Activated naive CD8-positive, alpha-beta T cell treated with anti-CD3 and anti-CD28 coated beads for 36 hours (primary cell): ENCODE measurements at regions not wholly inside any gene's neighbourhood (a gene's known extent, or its start where the extent isn't known, plus 50 kb on each side); places are given as distances from the start of the nearest gene placed in this dataset.
"Not testable (repeated sequence)": the region's sequence is repeated elsewhere in the genome, so short reads cannot be mapped to it uniquely, and the experiment has no call there.

Experiments
- DNase-seq: peaks from one replicate; pipeline ENCODE4 v3.0.0; 2021
- H3K27ac Mint-ChIP-seq: one replicate; pipeline ENCODE4 v1.8.0; 2022; ENCODE audit warnings: mild to moderate bottlenecking, moderate library complexity, mixed read lengths
- H3K27me3 Mint-ChIP-seq: one replicate; pipeline ENCODE4 v1.8.0; 2022; ENCODE audit warnings: mild to moderate bottlenecking, mixed read lengths
- H3K36me3 Mint-ChIP-seq: one replicate; pipeline ENCODE4 v1.8.0; 2021; ENCODE audit warnings: mild to moderate bottlenecking, mixed read lengths
- H3K4me1 Mint-ChIP-seq: one replicate; pipeline ENCODE4 v1.8.0; 2021; ENCODE audit warnings: mixed read lengths
- H3K4me3 Mint-ChIP-seq: one replicate; pipeline ENCODE4 v1.8.0; 2022; ENCODE audit warnings: mild to moderate bottlenecking, moderate library complexity, mixed read lengths
- H3K9me3 Mint-ChIP-seq: one replicate; pipeline ENCODE4 v1.8.0; 2022; ENCODE audit warnings: mixed read lengths

DNA sequence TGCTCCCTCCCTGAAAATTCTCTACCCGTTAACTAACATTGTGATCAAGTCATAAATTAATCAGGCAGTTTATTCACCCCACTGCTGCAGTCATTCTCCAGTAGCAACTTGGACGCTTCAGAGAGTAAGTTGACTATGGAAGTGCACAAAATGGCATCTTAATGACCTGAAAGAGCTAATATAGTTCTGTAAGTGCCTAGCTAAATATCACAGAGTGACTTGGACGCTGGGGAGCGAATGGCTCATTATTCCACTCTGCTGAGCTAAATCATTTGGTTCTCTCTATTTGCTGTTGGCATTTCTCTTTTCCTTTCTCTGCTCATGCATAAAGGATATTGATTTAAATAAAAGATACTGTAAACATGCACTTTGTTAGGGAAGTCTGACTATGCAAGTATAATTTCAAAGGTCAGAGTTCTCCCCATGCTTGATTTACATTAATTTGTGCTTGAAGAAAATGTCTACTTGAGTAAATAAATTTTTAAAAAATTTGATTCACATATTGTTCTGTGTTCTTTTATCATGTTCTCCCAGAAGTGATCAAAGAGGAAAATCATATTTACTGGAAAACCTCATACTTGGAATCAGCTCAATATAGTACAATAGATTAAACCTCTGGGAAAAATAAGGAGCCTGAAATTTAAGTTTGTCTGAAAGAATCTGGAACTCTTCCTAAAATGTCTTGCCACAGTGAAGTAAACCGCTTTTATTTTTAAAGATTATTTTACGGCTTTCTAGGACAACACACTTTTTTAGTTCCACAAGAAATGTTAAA is 169.5 kb upstream of the HAPLN1 start:
- H3K27ac Mint-ChIP-seq = no peak overlapping the region
- no peaks in the 10 kb centered on the region for H3K9me3 Mint-ChIP-seq
- no peak for DNase-seq
- H3K36me3 Mint-ChIP-seq = no peaks in the 10 kb centered on the region
- no peak overlapping the region for H3K4me3 Mint-ChIP-seq
- H3K4me1 Mint-ChIP-seq = no peaks in the 10 kb centered on the region
- peaks cover 3% of the 10 kb centered on the region for H3K27me3 Mint-ChIP-seq

DNA sequence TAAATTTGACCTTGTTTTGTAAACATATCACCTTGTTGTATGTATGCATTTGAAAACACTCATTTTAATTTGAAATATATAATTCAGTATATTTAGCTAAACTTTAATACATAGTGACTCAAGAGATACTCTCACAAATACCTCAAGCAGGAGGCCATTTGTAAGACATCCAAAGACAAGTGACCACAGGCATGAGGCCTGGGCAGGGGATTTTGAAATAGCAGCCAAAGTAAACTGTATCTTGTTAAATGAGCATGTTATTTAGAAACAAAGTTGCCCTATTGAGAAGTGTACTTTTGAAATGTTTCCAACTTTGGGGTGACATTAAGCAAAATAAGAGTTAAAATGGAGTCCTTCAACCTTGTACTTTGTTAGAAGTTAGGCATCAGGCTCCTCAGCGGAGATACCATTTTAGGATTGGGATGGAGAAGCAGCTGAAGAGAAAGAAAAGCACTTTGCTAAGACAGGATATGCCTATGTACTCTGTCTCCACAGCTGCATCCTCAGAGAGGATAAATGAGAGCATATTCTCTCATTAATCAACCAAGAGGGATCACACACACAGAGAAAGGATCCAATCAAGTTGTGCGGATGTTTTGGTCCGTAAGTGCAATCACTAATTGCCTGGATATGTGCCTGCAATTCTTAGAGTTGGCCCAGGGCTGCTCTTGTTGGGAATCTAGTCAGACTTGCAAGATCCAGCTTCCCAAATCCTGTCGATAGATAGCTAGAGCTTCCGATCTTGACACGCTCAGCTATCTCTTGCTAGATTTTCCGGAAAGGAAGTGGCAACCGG is 157.5 kb upstream of the HAPLN1 start:
- H3K9me3 Mint-ChIP-seq = no peaks in the 10 kb centered on the region
- H3K27ac Mint-ChIP-seq = no peak overlapping the region
- DNase-seq = no peak
- H3K4me1 Mint-ChIP-seq = no peaks in the 10 kb centered on the region
- H3K36me3 Mint-ChIP-seq = no peaks in the 10 kb centered on the region
- H3K27me3 Mint-ChIP-seq = no peaks in the 10 kb centered on the region
- H3K4me3 Mint-ChIP-seq = no peak overlapping the region

DNA sequence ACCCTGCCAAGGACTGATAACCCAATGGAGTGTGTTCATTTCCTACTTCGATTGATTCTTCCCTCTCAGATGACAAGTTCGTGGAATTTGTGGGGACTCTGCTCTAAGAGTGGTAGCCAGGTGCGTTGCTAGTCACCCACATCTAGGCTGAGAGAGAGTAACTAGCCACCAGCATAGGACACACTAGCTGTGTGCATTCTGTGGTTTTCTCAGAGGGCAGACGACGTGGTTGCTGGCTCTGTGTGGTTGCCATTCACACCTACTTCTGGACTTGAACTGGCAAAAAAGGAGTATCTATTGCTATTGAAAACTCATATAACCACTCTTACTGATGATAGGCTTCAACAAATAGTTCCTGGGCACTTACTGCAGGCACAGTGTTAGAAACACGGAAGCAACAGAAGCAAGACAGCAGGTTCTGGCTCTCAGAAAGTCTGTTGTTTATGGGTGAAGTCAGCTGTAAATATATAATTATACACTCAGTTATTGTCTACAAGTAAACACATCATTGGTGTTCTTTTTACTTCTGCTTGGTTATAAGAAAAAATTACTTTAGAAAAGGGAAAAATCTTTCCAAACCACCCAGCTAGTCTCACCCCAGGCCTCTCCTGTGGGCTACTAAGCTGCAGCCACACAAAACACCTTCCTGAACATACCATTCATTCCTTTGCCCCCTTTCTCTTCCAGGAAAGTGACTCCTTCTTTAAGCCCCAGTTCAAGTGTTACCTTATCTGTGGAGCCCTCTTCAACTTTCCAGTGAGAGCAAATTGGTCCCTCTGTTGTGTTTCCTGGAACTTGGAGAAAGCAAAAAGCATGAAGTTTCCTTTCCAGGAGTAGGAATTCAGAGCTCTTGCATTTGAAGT is 151.1 kb upstream of the HAPLN1 start:
- Mint-ChIP-seq H3K4me3 (no peak overlapping the region), H3K9me3 (no peaks in the 10 kb centered on the region), H3K4me1 (no peaks in the 10 kb centered on the region), H3K27me3 (peaks cover 4% of the 10 kb centered on the region), H3K36me3 (no peaks in the 10 kb centered on the region), H3K27ac (no peak overlapping the region)
- no peak for DNase-seq

DNA sequence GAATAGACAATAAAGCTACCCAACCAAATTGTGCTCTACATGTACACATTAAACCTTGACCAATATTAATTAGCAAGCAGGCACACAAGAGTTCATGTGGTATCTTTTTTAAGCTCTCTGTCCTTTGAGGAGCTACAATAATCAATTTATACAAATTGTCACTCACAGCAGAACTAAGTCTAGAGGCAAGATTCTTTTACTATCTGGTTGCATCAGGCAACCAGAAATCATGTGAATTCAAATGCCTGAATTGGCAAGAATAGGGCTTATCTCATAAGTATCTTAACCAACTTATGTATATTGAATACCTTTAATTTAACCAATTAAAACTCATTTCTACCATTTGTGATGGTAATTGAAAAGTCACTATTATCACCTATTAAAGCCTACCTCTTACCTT is 145.5 kb upstream of the HAPLN1 start:
- Mint-ChIP-seq H3K4me3 (no peak overlapping the region), H3K4me1 (no peaks in the 10 kb centered on the region), H3K36me3 (no peaks in the 10 kb centered on the region), H3K27me3 (peaks cover 4% of the 10 kb centered on the region), H3K9me3 (no peaks in the 10 kb centered on the region), H3K27ac (no peak overlapping the region)
- DNase-seq = no peak

DNA sequence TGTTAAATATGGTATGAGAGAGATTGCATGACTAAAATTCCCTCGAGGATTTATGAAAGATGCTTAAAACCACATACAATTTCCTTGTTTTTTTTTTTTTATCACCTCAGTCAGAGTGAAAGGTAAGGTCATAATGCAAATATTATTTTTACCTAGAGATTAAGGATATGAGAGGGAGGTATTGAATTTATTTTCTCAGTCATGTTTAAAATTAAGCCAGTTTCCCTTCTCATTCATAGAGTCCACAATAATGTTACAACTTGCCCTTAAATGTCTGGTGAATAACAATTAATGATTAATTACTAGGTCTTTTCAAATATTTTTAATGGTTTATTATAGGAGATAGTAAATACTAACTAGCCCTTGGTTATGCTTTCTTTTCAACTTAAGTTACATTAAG is 144.9 kb upstream of the HAPLN1 start:
- H3K27me3 Mint-ChIP-seq = peaks cover 4% of the 10 kb centered on the region
- H3K4me3 Mint-ChIP-seq = no peak overlapping the region

DNA sequence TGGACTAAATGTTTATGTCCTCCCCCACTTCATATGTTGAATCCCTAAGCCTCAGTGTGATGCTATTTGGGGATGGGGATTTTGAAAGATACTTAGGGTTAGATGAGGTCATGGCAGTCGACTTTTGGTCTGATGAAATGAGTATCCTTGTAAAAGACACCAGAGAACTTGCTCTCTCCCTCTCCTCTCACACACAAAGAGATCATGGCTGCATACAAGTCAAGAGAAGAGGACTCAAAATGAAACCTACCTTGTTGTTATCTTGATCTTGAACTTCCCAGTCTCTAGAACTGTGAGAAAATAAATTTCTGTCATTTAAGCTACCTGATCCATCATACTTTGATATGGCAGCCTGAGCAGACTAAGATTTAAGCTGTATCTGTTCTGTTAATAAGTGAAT is 144.0 kb upstream of the HAPLN1 start:
- H3K27me3 Mint-ChIP-seq = peaks cover 4% of the 10 kb centered on the region
- H3K36me3 Mint-ChIP-seq = no peaks in the 10 kb centered on the region
- H3K4me1 Mint-ChIP-seq = no peaks in the 10 kb centered on the region
- DNase-seq = no peak
- H3K9me3 Mint-ChIP-seq = no peaks in the 10 kb centered on the region
- no peak overlapping the region for H3K4me3 Mint-ChIP-seq
- no peak overlapping the region for H3K27ac Mint-ChIP-seq

More for the DNA sequence above, 144.9 kb upstream of the HAPLN1 start:
- DNase-seq = no peak
- Mint-ChIP-seq H3K9me3 (no peaks in the 10 kb centered on the region), H3K4me1 (no peaks in the 10 kb centered on the region), H3K27ac (no peak overlapping the region), H3K36me3 (no peaks in the 10 kb centered on the region)

DNA sequence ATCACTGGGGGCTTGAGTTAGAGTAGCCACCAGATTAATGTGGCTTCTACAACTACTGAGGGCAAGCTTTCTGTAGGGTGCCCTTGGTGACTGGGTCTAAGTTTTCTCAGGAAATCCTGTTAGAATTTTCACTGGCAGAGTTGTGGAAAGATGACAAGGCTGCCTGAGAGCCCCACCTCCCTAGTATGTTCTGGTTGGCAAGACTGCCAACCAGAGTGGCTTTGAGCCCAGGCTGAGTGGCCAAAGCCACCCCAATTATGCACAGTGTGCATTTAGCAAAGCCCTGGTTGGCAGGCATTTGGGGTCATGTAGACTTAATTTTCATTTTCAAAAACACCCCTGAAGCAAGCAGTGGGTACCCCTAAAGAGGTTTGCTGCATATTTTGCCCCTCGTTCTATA is 136.7 kb upstream of the HAPLN1 start:
- no peak overlapping the region for H3K4me3 Mint-ChIP-seq

DNA sequence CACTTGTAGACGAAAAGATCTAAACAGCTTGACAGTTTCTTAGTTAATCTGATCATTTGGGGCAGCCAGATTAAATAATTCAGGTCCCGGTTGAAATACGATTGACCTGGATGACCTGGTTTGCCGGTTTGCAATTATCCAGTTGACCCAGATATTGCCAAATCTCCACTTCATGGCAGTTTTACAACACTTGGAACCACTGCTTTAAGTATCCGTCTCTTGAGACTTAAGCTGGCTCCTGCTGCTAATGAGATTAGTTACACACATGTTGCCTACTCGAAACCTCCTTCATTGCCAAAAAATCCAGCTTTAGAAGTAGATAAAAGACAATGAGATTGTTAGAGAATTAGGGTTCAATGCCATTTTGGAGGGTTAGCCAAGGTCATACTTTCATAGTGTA is 136.2 kb upstream of the HAPLN1 start:
- no peaks in the 10 kb centered on the region for H3K9me3 Mint-ChIP-seq
- no peaks in the 10 kb centered on the region for H3K27me3 Mint-ChIP-seq
- no peak overlapping the region for H3K4me3 Mint-ChIP-seq
- H3K36me3 Mint-ChIP-seq = no peaks in the 10 kb centered on the region
- H3K4me1 Mint-ChIP-seq = no peaks in the 10 kb centered on the region
- no peak for DNase-seq
- H3K27ac Mint-ChIP-seq = no peak overlapping the region

More for the DNA sequence above, 136.7 kb upstream of the HAPLN1 start:
- Mint-ChIP-seq H3K9me3 (no peaks in the 10 kb centered on the region), H3K27ac (no peak overlapping the region), H3K27me3 (no peaks in the 10 kb centered on the region), H3K36me3 (no peaks in the 10 kb centered on the region), H3K4me1 (no peaks in the 10 kb centered on the region)
- DNase-seq = no peak

DNA sequence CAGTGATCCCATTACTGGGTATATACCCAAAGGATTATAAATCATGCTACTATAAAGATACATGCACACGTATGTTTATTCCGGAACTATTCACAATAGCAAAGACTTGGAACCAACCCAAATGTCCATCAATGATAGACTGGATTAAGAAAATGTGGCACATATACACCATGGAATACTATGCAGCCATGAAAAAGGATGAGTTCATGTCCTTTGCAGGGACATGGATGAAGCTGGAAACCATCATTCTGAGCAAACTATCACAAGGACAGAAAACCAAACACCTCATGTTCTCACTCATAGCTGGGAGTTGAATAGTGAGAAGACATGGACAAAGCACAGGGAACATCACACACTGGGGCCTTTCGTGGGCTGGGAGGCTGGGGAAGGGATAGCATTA is 129.8 kb upstream of the HAPLN1 start:
- not testable (repeated sequence) for H3K4me3 Mint-ChIP-seq, DNase-seq, H3K27ac Mint-ChIP-seq, H3K36me3 Mint-ChIP-seq, H3K27me3 Mint-ChIP-seq, H3K9me3 Mint-ChIP-seq, H3K4me1 Mint-ChIP-seq

DNA sequence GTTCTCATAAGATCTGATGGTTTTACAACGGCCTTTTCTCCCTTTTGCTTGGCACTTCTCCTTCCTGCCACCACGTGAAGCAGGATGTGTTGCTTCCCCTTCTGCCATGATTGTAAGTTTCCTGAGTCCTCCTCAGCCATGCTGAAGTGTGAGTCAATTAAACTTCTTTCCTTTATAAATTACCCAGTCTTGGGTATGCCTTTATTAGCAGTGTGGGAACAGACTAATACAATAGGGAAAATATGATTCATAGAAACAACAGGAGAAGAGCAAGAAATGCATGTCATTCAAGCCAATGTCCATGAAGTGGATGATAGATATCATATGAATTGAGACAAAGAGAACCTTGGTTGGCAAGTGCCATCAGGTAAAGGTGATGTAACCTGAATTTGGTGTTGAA is 128.3 kb upstream of the HAPLN1 start:
- Mint-ChIP-seq H3K27ac (no peak overlapping the region), H3K4me1 (peaks cover 2% of the 10 kb centered on the region), H3K9me3 (no peaks in the 10 kb centered on the region), H3K36me3 (no peaks in the 10 kb centered on the region), H3K27me3 (no peaks in the 10 kb centered on the region), H3K4me3 (no peak overlapping the region)
- no peak for DNase-seq

DNA sequence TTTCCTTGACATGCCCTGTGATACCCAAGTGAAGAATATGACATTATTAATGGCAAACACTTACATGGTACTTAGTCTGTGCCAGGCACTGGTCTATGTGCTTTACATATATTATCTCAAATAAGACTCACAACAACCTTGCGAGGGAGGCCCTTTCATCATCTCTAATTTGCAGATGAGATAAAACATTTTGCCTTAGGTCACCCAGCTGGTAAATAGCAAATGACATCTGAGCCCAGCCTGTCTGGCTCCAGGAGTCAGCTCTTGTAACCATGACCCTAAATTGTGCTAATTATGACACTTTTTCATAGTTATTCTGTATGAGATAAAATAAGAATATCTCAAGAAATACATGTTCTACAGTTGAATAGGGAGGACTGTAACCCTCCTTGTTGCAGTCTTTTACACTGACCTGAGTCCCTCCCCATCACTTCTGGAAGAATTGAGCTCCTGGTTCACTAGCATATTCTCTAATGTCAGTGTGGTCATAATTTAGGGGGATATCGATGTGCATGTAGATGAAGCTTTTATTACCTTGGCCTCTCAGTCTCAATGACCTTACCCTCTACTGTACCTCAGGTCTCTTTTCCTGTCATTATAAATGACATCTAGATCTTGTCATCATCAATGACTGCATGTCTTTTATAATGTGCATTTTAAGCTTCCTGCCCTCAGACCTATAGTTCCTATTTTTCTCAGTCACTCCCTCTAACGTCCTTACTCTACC is 126.1 kb upstream of the HAPLN1 start:
- Mint-ChIP-seq H3K4me3 (no peak overlapping the region), H3K9me3 (no peaks in the 10 kb centered on the region), H3K4me1 (peaks cover 2% of the 10 kb centered on the region), H3K36me3 (no peaks in the 10 kb centered on the region), H3K27ac (no peak overlapping the region), H3K27me3 (no peaks in the 10 kb centered on the region)
- no peak for DNase-seq

DNA sequence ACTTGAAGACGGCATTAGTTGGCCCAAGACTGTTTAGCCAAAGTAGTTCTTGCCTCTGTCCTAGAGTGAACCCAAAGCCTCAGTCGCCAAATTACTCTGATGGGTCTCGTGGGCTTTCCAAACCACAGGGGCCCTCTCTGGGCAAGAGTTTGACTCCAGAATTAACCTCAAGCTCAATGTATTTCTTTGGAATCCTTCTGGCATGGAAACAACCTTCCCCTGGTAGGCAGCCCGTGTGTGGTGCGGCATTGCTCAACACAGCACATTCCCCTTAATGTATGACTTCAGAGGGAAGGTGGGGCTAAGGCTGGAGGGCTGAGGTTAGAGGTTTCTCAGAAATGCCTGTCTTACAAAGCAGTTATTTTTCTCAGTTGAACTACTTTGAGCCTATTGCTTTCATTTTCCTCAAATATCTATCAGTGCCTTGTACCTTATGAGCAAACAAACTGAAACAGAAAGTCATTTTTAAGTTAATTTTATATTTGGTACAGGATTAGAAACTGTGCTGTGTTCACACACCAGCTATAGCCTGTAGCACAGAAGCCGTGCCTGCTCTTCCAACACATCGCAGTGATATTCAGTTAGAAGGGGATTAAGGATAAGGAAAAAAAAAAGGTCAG is 123.9 kb upstream of the HAPLN1 start:
- DNase-seq = peak; percentile 23
- Mint-ChIP-seq H3K36me3 (no peaks in the 10 kb centered on the region), H3K27ac (no peak overlapping the region), H3K4me1 (peaks cover 2% of the 10 kb centered on the region), H3K27me3 (no peaks in the 10 kb centered on the region), H3K9me3 (no peaks in the 10 kb centered on the region), H3K4me3 (no peak overlapping the region)

DNA sequence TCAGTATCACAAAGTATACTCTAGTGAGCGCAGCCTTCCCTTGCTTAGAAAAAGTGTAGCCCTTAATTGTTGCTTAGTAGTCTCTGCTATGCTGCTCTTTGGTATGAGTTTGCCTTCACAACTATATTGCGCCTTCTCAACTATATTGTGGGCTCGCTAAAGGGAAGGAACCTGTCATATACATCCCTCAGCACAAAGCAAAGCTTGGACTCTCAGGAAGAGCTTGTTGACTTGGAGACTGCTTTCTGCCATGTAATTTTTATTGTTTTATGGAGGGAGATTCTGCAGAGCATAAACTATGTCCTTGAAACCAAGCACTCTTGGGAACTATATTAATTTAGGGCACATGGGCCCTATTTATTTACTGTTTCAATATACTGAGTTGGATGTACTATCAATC is 119.1 kb upstream of the HAPLN1 start:
- Mint-ChIP-seq H3K4me3 (no peak overlapping the region), H3K4me1 (peaks cover 2% of the 10 kb centered on the region), H3K27me3 (no peaks in the 10 kb centered on the region)

DNA sequence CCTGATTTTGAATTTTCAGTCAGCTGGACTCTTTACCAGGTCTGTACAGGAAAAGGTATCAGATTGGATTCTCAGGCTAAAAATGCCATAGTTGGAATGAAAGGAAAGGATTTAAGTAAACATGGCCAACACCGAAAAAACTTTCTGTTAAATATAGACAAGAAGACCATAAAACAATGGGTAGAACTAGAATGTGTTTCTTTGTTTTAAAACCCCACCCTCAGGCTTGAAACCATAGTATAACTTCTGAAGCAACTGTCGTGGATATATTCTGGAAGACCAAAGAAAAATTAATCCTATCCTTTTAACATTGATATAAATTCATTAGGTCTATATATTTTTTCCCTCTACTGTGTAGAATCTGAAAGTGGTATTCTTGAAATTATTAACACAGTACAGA is 118.6 kb upstream of the HAPLN1 start:
- no peak for DNase-seq
- Mint-ChIP-seq H3K4me1 (peaks cover 2% of the 10 kb centered on the region), H3K27ac (no peak overlapping the region), H3K27me3 (no peaks in the 10 kb centered on the region), H3K36me3 (no peaks in the 10 kb centered on the region), H3K4me3 (no peak overlapping the region), H3K9me3 (no peaks in the 10 kb centered on the region)

More for the DNA sequence above, 119.1 kb upstream of the HAPLN1 start:
- H3K9me3 Mint-ChIP-seq = no peaks in the 10 kb centered on the region
- H3K36me3 Mint-ChIP-seq = no peaks in the 10 kb centered on the region
- H3K27ac Mint-ChIP-seq = no peak overlapping the region
- no peak for DNase-seq
